GM18499 (cell line): ENCODE measurements at regions not wholly inside any gene's neighbourhood (a gene's known extent, or its start where the extent isn't known, plus 50 kb on each side); places are given as distances from the start of the nearest gene placed in this dataset.
"Not testable (repeated sequence)": the region's sequence is repeated elsewhere in the genome, so short reads cannot be mapped to it uniquely, and the experiment has no call there.

Source experiments
- ATAC-seq: cut with Tn5 transposase; IDR thresholded peaks from one replicate; pipeline ENCODE4 v1.9.1; 2021; ENCODE audit warnings: moderate number of reproducible peaks; ENCODE audit not compliant: insufficient read depth, unreplicated experiment

DNA sequence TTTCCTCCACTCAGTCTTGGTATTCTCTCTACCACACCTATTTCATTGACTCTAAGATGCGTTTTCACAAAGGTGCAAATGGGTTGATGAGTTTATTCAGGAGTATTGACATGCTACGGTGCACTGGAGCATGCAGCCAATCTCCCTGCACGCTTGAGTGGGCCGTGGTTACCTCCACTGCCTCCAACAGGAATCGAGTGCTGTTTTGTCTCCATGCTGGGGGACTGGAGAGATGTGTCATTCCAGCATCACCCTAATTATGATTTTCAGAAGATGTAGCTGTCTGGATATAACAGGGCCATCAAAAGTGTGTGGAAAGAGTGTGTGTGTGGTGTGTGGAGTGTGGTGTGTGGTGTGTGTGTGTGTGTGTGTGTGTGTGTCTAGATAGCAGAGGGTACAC, 351.6 kb upstream of the ZFHX3 start:
- no peak for ATAC-seq

DNA sequence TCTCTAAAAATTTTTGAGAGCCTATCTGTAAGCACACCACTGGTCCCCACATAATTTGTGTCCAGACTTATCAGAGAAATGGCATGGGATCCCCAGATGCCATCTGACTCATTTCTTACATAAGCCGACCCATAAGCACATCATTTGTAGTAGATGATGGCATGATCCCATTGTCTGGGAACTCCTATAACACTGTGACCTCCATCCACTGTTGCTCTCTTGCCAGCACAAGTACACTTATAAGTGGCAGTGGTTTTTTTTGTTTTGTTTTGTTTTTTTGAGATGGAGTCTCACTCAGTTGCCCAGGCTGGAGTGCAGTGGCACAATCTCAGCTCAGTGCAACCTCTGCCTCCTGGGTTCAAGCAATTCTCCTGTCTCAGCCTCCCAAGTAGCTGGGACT, 350.7 kb upstream of the ZFHX3 start:
- not testable (repeated sequence) for ATAC-seq

DNA sequence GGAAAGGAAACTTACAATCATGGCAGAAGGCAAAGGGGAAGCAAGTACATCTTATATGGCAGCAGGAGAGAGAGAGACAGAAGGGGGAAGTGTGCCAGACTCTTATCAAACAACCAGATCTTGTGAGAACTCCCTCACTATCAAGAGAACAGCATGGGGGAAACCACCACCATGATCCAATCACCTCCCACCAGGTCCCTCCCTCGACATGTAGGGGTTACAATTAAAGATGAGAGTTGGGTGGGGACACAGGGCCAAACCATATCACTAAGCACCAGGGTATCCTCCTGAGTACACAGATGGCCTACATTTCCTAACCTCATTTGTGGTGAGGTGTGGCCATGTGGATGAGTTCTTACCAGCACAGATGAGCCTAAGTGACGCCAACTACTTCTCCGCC, 348.6 kb upstream of the ZFHX3 start:
- no peak for ATAC-seq

DNA sequence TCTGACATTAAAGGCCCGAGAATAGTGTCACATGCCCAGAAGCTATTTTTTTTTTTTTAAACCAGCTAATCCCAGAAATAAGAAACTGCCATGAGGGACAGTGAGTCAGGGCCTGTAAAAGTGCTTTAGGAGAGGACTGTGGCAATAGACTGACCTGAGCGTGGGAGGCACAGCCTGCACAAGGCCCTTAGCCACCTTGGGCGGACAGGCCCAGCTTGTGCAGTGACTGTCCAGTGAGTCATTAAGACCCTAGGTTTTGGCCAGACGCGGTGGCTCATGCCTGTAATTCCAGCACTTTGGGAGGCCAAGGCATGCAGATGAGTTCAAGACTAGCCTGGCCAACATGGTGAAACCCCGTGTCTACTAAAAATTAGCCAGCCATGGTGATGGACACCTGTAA, 343.0 kb upstream of the ZFHX3 start:
- no peak for ATAC-seq

DNA sequence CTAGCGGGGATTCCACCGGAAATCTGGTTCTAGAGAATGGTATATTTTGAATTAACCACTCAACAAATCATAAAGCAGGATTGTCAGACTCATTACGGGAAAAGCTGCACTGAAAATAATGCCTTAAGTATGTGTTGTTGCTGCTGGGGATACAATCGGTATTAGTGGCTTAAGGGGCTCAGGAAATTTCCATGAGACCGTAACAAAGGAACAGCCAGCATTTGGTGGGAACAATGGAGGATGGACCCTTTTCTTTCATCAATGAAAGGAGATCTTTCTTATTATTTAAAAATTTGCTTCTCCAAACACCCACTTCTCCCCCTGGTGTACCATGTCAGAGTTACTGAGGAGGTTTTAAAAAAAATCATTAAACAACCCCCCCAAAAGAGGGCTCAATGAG, 342.6 kb upstream of the ZFHX3 start:
- no peak for ATAC-seq

DNA sequence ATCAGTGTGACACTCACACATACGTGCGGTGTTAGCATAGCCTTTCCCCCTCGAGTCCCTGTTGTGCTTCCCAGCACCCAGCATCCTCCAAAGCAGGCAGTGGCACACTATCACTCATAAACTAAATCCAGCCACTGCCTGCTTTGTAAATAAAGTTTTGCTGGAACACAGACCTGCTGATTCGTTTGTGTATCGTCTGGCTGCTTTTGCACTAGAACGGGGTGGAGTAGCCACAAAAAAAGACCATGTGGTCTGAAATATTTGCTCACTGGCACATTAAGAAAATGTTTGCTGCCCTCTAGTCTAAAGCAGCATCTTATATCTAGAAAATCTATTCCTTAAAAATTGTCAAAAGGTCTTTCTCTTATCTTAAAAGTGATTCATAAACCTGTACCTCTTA, 341.2 kb upstream of the ZFHX3 start:
- no peak for ATAC-seq

DNA sequence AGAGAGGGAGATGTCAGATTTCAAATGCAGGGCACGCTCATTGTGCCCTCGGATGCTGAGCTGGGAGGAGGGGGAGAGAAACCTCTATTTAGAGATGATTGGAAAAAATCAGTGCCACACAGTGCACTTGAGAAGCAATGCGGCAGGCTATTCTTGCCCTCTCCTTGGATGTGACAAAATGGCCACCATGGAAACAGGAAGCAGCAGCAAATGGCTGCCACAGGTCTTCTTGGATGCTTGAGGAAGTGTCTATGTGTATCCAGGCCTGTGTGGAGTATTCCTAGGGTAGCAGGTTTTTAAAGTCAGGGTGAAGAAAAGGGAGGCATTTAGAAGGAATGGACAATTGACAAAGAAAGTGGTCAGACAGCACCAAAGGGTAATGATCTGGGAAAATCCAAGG, 340.1 kb upstream of the ZFHX3 start:
- ATAC-seq: no peak

DNA sequence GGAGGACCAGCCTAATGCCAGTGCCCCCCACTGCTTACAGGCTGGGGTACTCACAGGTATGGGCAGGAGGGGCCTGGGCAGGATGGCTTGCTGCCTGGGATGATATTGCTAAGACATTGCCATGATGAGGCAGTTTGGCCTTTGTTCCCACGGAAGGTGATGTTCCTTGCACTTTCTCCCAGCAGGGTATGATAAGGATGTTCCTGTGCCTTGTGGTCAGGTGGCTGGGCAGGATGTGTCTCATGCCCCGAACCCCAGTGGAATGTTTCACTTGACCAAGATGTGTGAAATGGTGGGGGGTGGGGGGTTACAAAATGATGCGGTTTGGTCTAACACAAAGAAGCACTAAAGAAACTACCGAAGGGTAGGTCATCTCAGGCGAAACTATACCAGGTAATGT, 337.8 kb upstream of the ZFHX3 start:
- no peak for ATAC-seq

DNA sequence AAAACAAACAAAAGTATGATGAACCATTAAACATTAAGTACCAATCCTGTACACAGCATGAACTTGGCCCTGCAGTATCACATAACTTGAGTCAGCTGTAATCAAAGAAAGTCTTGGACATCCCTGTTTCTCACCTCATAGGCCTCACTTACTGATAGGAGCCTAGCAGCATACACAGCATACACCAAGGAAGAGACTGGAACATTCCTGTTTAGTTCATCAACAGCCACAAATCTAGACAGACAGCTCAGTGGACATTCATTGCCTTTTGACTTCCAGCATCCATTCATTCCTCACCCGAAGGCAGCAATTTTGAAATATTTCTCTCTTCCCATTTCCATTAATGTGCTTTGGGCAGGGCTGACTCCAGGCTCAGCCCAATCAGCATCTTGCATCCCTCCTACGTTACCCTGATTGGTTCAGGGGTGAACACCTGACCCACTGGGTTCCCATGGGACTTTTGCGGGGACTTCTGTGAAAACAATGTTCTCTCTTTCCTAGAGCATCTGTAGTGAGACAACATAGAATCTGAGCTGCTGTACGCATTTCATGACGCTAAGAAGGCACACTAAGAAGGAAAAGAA, 336.7 kb upstream of the ZFHX3 start:
- no peak for ATAC-seq

DNA sequence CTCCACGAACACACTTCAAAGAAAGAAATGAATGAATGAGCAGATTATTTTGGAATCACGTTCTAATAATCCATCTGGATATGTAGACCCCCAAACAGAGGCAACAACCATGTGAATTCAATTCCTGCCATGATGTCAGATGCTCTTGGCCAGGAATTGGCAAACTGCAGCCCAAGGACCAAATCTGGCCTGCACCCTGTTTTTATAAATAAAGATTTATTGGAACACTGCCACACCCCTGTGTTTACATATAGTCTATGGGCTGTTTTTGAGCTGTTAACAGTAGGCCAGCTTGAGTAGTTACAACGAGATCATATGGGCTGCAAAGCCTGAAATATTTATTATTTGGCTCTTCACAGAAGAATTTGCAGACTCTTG, 336.0 kb upstream of the ZFHX3 start:
- ATAC-seq: no peak

DNA sequence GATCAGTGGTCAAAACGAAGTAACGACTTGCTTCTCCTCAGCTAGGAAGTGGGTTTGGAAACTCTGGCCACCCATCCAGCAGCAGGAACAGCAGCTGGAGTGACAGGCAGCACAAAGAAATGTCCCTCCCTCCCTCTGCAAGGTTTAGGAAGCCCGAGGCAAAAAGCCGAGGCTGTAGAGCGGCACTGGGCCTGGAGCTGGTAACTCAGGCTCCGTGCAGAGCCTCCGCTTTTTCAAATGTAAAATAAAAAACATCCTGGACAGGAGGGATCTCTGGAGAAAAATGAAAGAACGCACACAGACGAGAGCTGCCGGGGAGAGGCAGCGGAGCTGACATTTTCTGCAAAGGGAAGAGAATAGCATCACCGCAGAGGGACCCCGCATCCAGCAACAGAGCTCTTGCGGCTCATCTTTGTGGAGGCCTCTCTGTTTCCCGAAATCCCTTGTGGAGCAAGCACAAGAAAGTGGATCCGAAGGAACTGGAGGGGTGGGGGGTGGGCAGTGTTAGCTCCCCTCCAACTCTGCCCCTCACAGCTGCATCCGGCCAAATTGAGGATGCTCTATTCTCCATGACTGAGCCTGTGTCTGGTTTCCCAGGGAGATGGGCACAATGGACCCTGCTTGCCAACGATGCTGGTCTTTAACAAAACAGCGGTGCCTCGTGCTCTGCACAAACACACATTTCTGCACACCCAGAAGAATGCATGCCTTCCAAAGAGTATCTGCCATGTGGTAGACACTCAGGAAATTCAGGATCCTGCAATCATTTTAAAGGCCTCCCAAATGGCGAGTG, 335.5 kb upstream of the ZFHX3 start:
- no peak for ATAC-seq

DNA sequence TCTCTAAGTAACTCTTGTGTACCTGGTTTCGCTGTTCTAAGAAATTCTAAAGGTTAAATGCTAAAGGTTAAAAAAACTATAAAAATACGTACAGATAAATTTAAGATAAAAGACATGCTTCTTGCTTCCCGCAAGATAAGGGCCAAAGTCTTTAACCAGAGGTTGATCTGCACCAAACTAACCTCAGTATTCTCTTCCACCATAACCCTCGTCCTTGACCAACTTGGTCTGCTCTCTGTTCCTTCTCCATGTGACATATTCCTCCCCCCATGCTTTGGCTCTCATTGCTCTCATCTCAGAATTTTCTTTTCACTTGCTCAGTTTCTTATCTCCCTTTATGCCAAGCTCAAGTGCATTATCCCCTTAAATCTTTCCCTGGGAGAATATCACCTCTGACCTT, 330.5 kb upstream of the ZFHX3 start:
- no peak for ATAC-seq

DNA sequence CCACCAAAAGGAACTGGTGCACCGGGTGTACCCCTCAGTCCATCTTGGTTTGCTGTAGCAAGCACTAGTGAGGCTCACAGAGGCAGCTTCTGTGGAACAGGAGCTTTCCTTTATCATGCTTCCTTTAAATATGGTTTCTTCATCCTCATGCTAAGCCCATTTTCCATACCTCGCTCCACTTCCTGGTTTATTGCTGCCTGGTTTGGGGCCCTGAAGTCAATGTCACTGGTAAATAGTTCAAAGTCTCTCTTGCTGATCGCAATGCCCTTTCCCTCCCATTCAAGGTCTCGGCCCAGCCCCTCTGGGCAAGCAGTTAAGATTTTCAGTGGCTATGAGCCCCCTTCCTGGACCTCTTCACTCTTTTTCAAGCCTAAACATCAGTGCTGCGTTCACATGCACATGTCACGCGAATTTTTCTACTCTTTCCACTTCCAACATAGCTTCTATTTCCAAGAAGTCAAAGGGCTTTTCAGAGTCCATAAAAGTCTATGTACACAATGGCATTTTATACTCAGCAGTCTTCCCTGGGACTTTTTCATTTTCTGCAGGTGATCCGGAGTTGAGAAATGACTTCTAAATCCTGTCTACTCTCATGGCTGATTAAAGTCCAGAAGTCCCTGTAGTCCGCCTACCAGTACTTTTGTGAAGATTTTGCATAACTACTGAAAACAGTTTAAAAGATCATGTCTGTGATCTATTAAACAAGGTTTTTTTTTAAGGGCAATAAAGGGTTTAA, 323.8 kb upstream of the ZFHX3 start:
- no peak for ATAC-seq

DNA sequence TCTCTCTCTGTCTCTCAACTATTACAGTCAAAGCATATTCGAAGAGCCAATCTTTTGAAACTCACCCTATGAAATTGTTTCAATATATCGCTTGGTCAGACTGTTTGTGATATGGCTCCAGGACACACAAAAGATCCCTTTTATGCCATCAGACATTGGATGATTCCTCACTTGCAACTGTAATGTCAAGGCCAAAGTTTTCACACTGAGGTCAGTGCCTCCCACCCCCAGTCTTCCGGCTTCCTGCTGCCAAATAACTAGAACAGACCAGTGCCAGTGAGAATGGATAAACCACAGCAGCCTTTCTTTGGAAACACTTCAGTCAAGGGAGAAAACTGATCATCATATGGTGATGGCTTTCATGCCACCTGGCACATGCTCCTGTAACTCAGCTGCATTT, 321.9 kb upstream of the ZFHX3 start:
- ATAC-seq: no peak

DNA sequence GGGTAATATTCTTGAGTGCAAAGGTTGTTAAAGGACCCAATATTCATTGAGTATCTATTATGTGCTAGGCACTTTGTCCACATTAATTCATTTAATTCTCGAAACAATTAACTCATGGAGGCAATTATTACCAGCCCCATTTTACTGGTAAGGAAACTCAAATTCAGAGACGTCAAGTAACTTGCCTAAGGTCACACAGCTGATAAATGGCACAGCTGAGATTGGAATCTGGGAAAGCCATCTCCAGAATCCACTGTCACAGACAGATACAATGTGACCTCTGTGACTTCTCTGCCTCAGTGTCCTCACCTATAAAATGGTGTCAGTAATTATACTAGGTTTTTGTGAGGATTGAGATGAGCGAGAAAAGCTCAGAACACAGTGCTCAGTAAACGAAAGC, 320.8 kb upstream of the ZFHX3 start:
- ATAC-seq: no peak

DNA sequence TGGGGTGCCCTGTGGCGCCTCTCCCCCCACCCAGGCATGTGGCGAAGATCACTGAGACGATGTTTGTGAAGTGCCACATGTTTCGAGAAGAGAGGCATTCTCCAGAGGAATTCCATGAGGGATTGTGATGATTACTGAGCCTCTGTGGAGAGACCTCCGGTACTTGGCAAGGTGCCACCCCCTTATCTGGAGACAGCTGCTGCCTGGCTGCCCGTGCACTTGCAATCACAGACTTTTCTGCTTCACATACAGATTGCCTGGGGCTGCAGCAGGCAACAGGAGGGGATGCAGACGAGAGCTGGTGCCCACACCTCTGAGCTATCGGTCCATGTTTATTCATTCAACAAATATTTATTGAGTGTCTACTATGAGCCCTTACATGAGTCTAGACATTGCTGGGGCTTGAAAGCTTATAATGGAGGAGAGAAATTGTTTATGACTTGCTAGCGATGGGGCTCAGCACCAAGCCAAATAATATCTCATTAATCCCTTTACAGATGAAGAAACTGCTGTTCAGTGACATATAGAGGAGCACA, 317.2 kb upstream of the ZFHX3 start:
- no peak for ATAC-seq

DNA sequence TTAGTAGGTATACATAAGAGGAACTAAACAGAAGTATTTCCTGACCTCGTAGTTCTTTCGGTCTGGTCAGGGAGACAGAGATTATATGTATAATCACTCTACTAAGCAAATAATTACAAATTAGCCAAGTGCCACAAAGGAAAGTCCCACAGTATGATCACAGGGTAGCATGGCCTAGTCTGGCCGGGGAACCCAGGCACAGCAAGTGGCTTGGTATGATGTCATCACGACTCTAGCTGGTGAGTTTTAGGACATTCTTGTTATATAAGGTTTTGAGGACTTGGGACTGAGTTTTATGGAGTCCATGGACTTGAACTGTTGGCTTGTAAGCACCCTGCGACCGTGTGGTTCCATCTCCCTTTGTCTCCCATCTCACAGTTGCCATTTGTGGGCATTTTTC, 316.5 kb upstream of the ZFHX3 start:
- no peak for ATAC-seq

DNA sequence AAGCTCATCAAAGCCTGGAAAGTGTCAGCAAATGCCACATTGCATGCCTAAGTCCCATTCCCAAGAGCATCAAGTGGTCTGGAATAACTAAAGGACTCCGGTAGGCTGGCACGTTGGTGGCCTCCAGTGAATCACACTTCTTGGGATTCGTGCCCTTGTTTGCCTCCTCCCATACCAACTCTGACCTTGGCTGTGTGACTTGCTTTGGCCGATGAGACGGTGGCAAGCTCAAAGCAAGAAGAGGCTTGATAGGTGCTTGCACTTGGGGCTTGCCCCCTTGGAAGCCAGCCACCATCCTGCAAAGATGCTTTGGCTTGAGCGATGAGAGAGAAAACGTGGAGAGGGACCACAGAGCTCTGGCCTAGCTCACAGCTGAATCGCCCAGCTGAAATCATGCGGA, 313.1 kb upstream of the ZFHX3 start:
- ATAC-seq: no peak

DNA sequence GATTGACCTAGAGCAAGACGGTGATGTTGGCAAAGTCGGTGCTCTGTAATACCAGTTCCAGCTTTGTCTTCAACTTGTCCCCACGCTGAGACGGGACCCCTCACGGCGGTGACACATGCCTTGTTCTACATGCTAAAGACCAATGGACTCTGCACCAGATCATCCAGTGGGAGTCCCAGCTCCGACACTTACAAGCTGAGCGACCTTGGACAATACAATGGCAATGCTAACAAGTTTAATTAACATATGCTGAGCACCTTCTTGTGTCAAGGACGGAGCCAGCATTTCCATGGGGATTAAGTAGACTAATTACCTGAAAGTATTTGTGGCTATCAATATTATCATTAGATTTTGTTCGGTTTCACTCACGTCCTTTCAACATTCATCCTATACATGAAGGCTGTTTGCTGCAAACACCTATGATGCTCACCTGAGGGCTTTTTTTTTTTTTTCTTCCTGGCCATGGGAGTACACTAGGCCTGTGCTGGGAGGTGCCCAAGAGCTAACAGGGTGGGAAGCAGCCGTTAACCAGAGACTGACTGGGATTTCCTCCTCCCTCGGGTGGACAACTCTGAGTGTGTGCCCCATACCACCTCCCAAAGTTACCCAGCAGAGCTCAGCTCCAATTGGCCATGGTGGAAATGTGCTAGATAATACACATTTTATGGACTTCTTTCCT, 308.6 kb upstream of the ZFHX3 start:
- no peak for ATAC-seq

DNA sequence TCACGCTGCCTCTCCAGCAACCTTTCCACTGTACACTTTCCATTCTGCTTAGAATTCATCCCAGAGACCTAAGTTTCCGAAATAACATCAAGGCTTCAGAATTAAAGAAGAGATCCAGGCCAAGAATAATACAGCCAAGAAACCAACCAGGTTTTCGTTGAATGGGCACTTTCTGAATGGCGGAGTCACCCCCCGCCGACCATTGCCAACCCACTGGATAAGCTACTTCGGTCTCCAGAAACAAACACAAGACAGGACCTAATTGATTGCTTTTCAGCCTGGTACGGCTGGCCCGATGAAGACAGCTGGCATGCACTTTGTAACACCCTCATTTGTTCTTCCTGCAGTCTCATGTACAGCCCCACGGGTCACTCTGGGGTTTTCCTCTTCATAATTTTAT, 308.1 kb upstream of the ZFHX3 start:
- ATAC-seq: no peak

DNA sequence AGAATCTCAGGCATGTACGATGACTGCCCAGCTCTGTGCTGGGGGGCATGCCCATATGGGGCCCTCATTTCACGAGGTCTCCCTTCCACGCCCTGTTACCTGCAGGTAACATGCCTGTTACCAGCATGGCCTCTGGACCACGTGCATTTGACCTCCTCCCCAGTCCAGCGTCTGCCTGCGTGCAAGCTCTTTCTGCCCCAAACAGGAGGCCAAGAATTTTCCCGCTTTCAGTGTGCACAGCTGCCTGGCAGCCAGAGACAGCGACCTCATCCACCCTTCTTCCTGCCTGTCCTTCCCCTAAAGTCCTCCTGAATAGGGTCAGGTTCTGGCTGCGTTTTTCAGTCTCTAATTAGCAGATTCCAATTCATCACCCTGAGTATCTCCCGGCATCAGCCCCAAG, 306.5 kb upstream of the ZFHX3 start:
- ATAC-seq: no peak
